SK-N-MC (cell line): ENCODE measurements at regions not wholly inside any gene's neighbourhood (a gene's known extent, or its start where the extent isn't known, plus 50 kb on each side); places are given as distances from the start of the nearest gene placed in this dataset.

Experiments used
- EZH2 ChIP-seq: fragments of 200-600 bp; sonication (generic); IDR thresholded peaks from one replicate; pipeline ENCODE4 v1.6.1; 2017; ENCODE audit warnings: antibody characterized with exemption
- POLR2AphosphoS5 ChIP-seq: IDR thresholded peaks from 2 replicates; pipeline ENCODE4 v1.6.1; 2012; ENCODE audit warnings: mild to moderate bottlenecking, low read depth, low read length, borderline replicate concordance

GRCh38 chr1:223018534-223018933 lies 124.5 kb downstream of the TLR5 start:
- TF ChIP-seq EZH2 (no peak), POLR2AphosphoS5 (no peak)
